ENCODE measurements at regions not wholly inside any gene's neighbourhood (a gene's known extent, or its start where the extent isn't known, plus 50 kb on each side); places are given as distances from the start of the nearest gene placed in this dataset.

DNA sequence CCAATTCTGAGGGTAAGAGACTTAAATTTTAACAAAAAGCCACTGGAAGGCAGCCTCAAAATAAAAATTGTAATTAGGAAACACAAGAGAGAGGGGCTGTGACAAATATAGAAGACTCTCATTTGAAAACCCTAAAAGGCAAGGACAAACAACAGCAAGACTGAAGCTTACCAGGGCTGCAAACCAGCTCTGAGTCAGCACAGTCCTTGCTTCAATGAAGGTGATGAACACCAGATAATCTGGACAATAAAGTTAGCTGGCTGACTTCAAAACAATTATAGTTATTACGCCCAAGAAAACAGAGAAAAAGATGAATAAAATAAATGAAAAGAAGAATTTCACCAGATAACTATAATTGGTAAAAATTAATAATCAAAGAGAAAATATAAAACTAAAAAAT is 149.3 kb upstream of the NSMCE3 start:
- DNase-seq (ENCODE audit: low spot score in 2 of 2) = no peak
- H3K27me3 ChIP-seq = no peaks in the 10 kb centered on the region
- no peaks in the 10 kb centered on the region for H3K36me3 ChIP-seq
- H3K9me3 ChIP-seq = no peaks in the 10 kb centered on the region
- no peak overlapping the region for H3K27ac ChIP-seq
- intact Hi-C loops (cut with DNase I) = no loop called here
- no peak overlapping the region for H3K4me3 ChIP-seq
- TF ChIP-seq, protein P1, sequence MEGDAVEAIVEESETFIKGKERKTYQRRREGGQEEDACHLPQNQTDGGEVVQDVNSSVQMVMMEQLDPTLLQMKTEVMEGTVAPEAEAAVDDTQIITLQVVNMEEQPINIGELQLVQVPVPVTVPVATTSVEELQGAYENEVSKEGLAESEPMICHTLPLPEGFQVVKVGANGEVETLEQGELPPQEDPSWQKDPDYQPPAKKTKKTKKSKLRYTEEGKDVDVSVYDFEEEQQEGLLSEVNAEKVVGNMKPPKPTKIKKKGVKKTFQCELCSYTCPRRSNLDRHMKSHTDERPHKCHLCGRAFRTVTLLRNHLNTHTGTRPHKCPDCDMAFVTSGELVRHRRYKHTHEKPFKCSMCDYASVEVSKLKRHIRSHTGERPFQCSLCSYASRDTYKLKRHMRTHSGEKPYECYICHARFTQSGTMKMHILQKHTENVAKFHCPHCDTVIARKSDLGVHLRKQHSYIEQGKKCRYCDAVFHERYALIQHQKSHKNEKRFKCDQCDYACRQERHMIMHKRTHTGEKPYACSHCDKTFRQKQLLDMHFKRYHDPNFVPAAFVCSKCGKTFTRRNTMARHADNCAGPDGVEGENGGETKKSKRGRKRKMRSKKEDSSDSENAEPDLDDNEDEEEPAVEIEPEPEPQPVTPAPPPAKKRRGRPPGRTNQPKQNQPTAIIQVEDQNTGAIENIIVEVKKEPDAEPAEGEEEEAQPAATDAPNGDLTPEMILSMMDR (IDR thresholded peaks at IDR 0.05) = no peak
- no peaks in the 10 kb centered on the region for H3K4me1 ChIP-seq

DNA sequence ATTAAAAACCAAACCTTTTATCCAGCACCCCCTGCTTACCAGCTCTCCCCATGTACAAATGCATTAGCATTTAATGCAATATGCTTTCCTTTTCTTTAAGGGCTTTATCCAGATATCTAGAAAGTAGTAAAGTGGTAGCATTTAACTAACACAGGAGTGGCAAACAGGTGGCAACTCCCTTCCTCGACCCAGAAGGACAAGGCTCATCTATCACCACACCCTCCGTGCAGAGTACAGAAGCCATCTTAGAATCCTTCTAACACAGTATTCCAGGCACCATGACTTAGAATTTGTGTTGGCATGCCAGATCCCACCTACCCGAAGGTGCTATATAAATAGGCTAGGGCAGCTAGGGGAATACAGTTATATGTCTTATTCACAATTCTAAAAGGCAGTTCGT is 148.6 kb upstream of the NSMCE3 start:
- Histone ChIP-seq H3K9me3 (no peaks in the 10 kb centered on the region), H3K4me1 (no peaks in the 10 kb centered on the region), H3K36me3 (no peaks in the 10 kb centered on the region), H3K27me3 (no peaks in the 10 kb centered on the region), H3K27ac (no peak overlapping the region), H3K4me3 (no peak overlapping the region)
- intact Hi-C loops (cut with DNase I) = no loop called here
- TF ChIP-seq, protein P1 (IDR thresholded peaks at IDR 0.05) = no peak
- DNase-seq (ENCODE audit: low spot score in 2 of 2) = no peak

DNA sequence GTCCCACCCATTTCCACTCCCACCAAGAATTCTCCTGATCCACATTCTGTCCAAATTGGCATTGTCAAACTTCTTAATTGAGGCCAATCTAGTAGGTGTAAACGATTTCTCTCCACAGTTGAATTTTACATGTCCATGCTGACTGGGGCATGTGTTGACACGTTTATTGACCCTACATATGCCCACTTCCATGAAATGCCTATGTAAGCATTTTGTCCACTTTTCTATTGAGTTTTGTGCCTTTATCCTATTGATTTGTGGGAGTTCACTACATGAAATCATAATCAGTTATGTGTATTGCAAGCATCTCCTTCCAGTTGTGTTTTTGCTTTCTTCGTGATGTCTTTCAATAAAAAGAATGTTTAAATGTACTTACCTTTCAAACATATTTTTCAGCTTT is 141.7 kb upstream of the NSMCE3 start:
- Histone ChIP-seq H3K27ac (no peak overlapping the region), H3K9me3 (no peaks in the 10 kb centered on the region), H3K4me3 (no peak overlapping the region), H3K4me1 (no peaks in the 10 kb centered on the region), H3K36me3 (no peaks in the 10 kb centered on the region), H3K27me3 (no peaks in the 10 kb centered on the region)
- TF ChIP-seq, protein P1 (IDR thresholded peaks at IDR 0.05) = no peak
- no peak for DNase-seq (ENCODE audit: low spot score in 2 of 2)
- intact Hi-C loops (cut with DNase I) = no loop called here

DNA sequence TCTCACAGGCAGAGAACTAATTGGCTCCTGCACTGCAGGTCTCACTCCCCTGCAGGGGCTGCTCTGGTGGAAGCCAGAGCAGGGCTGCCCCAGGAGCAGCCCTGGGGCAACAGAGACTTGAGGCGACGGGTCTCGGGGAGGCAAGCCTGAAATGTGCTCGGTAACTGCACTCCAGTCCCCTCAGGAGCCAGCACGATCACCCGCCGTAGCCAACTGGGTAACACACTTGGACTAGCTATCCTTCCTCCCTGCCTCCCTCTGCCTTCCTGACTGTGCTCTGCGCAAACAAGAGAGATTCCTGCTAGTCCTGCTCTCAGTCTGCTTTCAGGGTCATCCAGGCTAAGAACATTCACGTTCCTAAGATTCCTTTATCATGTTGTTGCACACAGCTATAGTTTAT is 140.7 kb upstream of the NSMCE3 start:
- Histone ChIP-seq H3K9me3 (no peaks in the 10 kb centered on the region), H3K4me3 (no peak overlapping the region)
- intact Hi-C loops (cut with DNase I) = no loop called here

DNA sequence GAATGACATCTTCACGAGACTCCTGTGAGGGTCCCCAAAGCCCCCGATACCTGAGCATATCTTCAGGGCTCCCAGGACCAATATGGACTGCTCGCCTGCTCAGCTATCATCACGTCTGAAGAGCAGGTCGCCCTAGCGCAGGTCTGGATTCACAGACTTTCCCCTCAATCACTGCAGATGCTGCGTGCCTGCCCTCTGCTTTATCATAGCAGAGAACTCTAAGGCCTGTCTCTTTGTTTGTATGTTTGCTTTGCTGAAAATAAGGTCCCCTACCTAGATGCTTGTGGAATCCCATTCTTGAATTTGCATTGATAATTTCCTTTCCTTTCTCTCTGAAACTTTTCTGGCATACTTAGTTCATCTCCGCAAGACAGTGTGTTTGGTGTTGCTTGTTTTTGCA is 140.3 kb upstream of the NSMCE3 start:
- H3K4me3 ChIP-seq = no peak overlapping the region
- H3K27ac ChIP-seq = no peak overlapping the region
- H3K4me1 ChIP-seq = no peaks in the 10 kb centered on the region
- no peak for DNase-seq (ENCODE audit: low spot score in 2 of 2)
- intact Hi-C loops (cut with DNase I) = no loop called here
- no peaks in the 10 kb centered on the region for H3K36me3 ChIP-seq
- H3K27me3 ChIP-seq = no peaks in the 10 kb centered on the region
- no peaks in the 10 kb centered on the region for H3K9me3 ChIP-seq
- TF ChIP-seq, protein P1 (IDR thresholded peaks at IDR 0.05) = no peak

More for the DNA sequence above, 140.7 kb upstream of the NSMCE3 start:
- TF ChIP-seq, protein P1 (IDR thresholded peaks at IDR 0.05) = no peak
- DNase-seq (ENCODE audit: low spot score in 2 of 2) = no peak
- H3K36me3 ChIP-seq = no peaks in the 10 kb centered on the region
- no peaks in the 10 kb centered on the region for H3K27me3 ChIP-seq
- H3K27ac ChIP-seq = no peak overlapping the region
- no peaks in the 10 kb centered on the region for H3K4me1 ChIP-seq

DNA sequence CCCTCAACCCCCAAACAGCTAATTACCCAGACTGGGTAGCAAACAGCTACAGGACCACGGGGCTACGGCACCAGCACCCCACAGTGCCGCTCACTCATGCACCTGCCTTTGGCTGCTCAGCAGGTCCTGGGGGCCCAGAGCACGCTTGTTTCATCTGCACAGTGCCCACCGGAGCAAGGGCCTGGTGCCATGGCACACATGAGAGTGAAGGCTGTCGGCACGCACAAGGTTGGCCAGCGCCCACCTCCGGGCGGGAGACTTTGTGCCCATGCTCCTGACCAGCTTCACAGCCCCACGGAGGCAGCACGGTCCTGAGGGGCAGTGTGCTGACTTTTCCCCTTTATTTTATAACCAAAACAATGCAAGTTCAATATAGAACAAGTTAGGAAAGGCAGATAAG is 135.9 kb upstream of the NSMCE3 start:
- no peaks in the 10 kb centered on the region for H3K9me3 ChIP-seq
- no peaks in the 10 kb centered on the region for H3K36me3 ChIP-seq
- TF ChIP-seq, protein P1 (IDR thresholded peaks at IDR 0.05) = no peak
- no peak overlapping the region for H3K27ac ChIP-seq
- intact Hi-C loops (cut with DNase I) = no loop called here
- DNase-seq (ENCODE audit: low spot score in 2 of 2) = no peak
- no peaks in the 10 kb centered on the region for H3K4me1 ChIP-seq
- no peak overlapping the region for H3K4me3 ChIP-seq
- H3K27me3 ChIP-seq = no peaks in the 10 kb centered on the region
